ENCODE measurements at regions not wholly inside any gene's neighbourhood (a gene's known extent, or its start where the extent isn't known, plus 50 kb on each side); places are given as distances from the start of the nearest gene placed in this dataset.

- 3% methylated on average over 16 of the region's 17 CpGs for WGBS (ENCODE audit: insufficient coverage, low coverage, missing lambda C conversion rate)
- no peak for TF ChIP-seq ZNF282 (CRISPR knock-in tag; IDR thresholded peaks at IDR 0.05)
- Histone ChIP-seq H3K4me1 (replicated peaks in 1 of 2; ENCODE audit: control insufficient read depth in 2 of 2, insufficient read depth in 2 of 2, low read length in 2 of 2) (no peaks in the 10 kb centered on the region), H3K4me2 (ENCODE audit: insufficient read depth, low read length) (no peak overlapping the region), H2AFZ (ENCODE audit: low read depth, low read length) (no peak overlapping the region), H3K27ac (ENCODE audit: extremely low read depth, low read depth, low read length) (no peak overlapping the region), H3K36me3 (ENCODE audit: control insufficient read depth, insufficient read depth, low read length) (no peaks in the 10 kb centered on the region), H4K20me1 (replicated peaks; ENCODE audit: control insufficient read depth, insufficient read depth, low read length) (no peaks in the 10 kb centered on the region), H3K4me3 (no peak overlapping the region), H3K79me2 (ENCODE audit: control insufficient read depth, insufficient read depth, low read length) (no peaks in the 10 kb centered on the region), H3K27me3 (ENCODE audit: control insufficient read depth in 2 of 2, insufficient read depth in 2 of 2, low read length in 2 of 2) (peaks cover 0 to 7% of the 10 kb centered on the region in 2 experiments; a peak in 1 of 5 replicates), H3K9me1 (ENCODE audit: control insufficient read depth, insufficient read depth, low read length) (no peaks in the 10 kb centered on the region), H3K9ac (ENCODE audit: insufficient read depth in 1 of 2, low read depth in 2 of 2, low read length in 2 of 2) (no peak overlapping the region), H3K9me3 (replicated peaks; ENCODE audit: control insufficient read depth, insufficient read depth, low read depth, low read length) (no peaks in the 10 kb centered on the region)
- intact Hi-C loops (cut with micrococcal nuclease) (no loop called here), in situ Hi-C loops (cut with MboI) (no loop called here)
- CTCF ChIA-PET (ENCODE audit: low intra/inter-chr PET ratio): no interaction called here
- no peak for FAIRE-seq
- POLR2A ChIA-PET: no interaction called here
- ATAC-seq: no peak
- BruUV-seq (replicated peaks): no TSS peak
- no peak for DNase-seq (ENCODE audit: extremely low read depth in 1 of 4, low spot score in 3 of 4)
Observed at GRCh38 chr13:22220151-22221135, 549.6 kb downstream of the FGF9 start.

GRCh38 chr13:22223411-22223810, 552.5 kb downstream of the FGF9 start:
- intact Hi-C loops (cut with micrococcal nuclease) (no loop called here), in situ Hi-C loops (cut with MboI) (no loop called here)
- BruUV-seq (replicated peaks): no TSS peak
- H3K27me3 ChIP-seq (ENCODE audit: control insufficient read depth in 2 of 2, insufficient read depth in 2 of 2, low read length in 2 of 2): peaks cover 0 to 7% of the 10 kb centered on the region in 2 experiments; a peak in 1 of 5 replicates
- H4K20me1 ChIP-seq (replicated peaks; ENCODE audit: control insufficient read depth, insufficient read depth, low read length): no peaks in the 10 kb centered on the region
- no peaks in the 10 kb centered on the region for H3K79me2 ChIP-seq (ENCODE audit: control insufficient read depth, insufficient read depth, low read length)
- POLR2A ChIA-PET: no interaction called here
- H3K27ac ChIP-seq (ENCODE audit: extremely low read depth, low read depth, low read length): no peak overlapping the region
- FAIRE-seq (no peak), DNase-seq (ENCODE audit: extremely low read depth in 1 of 4, low spot score in 3 of 4) (no peak), ATAC-seq (no peak)
- no peak overlapping the region for H2AFZ ChIP-seq (ENCODE audit: low read depth, low read length)
- no peak overlapping the region for H3K4me2 ChIP-seq (ENCODE audit: insufficient read depth, low read length)
- H3K9ac ChIP-seq (ENCODE audit: insufficient read depth in 1 of 2, low read depth in 2 of 2, low read length in 2 of 2): no peak overlapping the region
- no peaks in the 10 kb centered on the region for H3K9me1 ChIP-seq (ENCODE audit: control insufficient read depth, insufficient read depth, low read length)
- no peak overlapping the region for H3K4me3 ChIP-seq
- CTCF ChIA-PET (ENCODE audit: low intra/inter-chr PET ratio): no interaction called here
- 0% methylated on average over 6 of the region's 8 CpGs for WGBS (ENCODE audit: insufficient coverage, low coverage, missing lambda C conversion rate)
- no peaks in the 10 kb centered on the region for H3K9me3 ChIP-seq (replicated peaks; ENCODE audit: control insufficient read depth, insufficient read depth, low read depth, low read length)
- H3K4me1 ChIP-seq (replicated peaks in 1 of 2; ENCODE audit: control insufficient read depth in 2 of 2, insufficient read depth in 2 of 2, low read length in 2 of 2): no peaks in the 10 kb centered on the region
- H3K36me3 ChIP-seq (ENCODE audit: control insufficient read depth, insufficient read depth, low read length): no peaks in the 10 kb centered on the region
- no peak for TF ChIP-seq CUX1 (CRISPR knock-in tag; IDR thresholded peaks at IDR 0.05)
- no peak for TF ChIP-seq ZNF583 (CRISPR knock-in tag; IDR thresholded peaks at IDR 0.05)
- TF ChIP-seq ZNF512 (tag; IDR thresholded peaks at IDR 0.05): no peak
- no peak for TF ChIP-seq COPS2 (conservative IDR thresholded peaks at IDR 0.05)
- no peak for TF ChIP-seq ZKSCAN1 (IDR thresholded peaks at IDR 0.05; ENCODE audit: low read depth, low read length)
- TF ChIP-seq KLF1 (tag; IDR thresholded peaks at IDR 0.05): no peak
